Skeletal muscle satellite cell (primary cell): ENCODE measurements at regions not wholly inside any gene's neighbourhood (a gene's known extent, or its start where the extent isn't known, plus 50 kb on each side); places are given as distances from the start of the nearest gene placed in this dataset. TPM values are rescaled to one million over a fixed set of nuclear protein-coding genes. Genes with fewer than 3 reads are reported as not detected.

Source experiments
- H3K27me3 ChIP-seq: 2 replicates; pipeline ENCODE4 v1.7.0; 2013; ENCODE audit warnings: low read length; ENCODE audit not compliant: control insufficient read depth, insufficient read depth
- H3K36me3 ChIP-seq: 2 replicates; pipeline ENCODE4 v1.7.0; 2013; ENCODE audit warnings: mild to moderate bottlenecking, control low read depth, low read length; ENCODE audit not compliant: insufficient read depth
- H3K4me1 ChIP-seq: 2 replicates; pipeline ENCODE4 v1.7.0; 2013; ENCODE audit warnings: low read length; ENCODE audit not compliant: control insufficient read depth, insufficient read depth
- H3K4me2 ChIP-seq: 2 replicates; pipeline ENCODE4 v1.7.0; 2013; ENCODE audit warnings: mild to moderate bottlenecking, low read length
- H3K4me3 ChIP-seq: 2 replicates; pipeline ENCODE4 v1.7.0; 2013; ENCODE audit warnings: low read length
- H3K9ac ChIP-seq: 2 replicates; pipeline ENCODE4 v1.7.0; 2013; ENCODE audit warnings: mild to moderate bottlenecking, low read depth, low read length, moderate library complexity
- H3K9me3 ChIP-seq: replicated peaks from 2 replicates; pipeline ENCODE4 v1.7.0; 2013; ENCODE audit warnings: mild to moderate bottlenecking, control low read depth, low read length
- small RNA-seq: library from RNA; depleted of rRNA; stranded (forward); fragments of <200 nt; gene quantifications from one replicate; pipeline ENCODE3, GENCODE V24; 2012

DNA sequence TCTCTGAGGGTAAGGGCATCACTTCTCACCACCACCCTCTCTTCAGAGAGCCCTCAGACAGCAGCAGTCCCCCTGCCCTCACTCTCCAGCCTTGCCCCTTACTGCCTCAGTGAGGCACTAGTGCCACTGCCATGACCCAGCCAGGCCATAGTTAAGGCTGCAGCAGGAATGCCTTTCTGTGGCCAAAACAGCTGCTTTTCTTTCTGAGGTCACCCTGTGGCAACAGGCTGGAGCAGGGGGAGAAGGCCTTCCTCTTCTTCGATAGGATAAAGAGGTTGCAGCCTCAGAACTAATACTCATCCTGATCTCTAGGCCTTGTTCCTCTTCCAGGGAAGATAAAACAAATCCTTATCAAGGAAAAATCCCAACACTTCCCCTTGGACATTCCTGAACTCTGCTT lies 56.8 kb upstream of the ECI2 start:
- H3K9ac ChIP-seq: no peak overlapping the region

DNA sequence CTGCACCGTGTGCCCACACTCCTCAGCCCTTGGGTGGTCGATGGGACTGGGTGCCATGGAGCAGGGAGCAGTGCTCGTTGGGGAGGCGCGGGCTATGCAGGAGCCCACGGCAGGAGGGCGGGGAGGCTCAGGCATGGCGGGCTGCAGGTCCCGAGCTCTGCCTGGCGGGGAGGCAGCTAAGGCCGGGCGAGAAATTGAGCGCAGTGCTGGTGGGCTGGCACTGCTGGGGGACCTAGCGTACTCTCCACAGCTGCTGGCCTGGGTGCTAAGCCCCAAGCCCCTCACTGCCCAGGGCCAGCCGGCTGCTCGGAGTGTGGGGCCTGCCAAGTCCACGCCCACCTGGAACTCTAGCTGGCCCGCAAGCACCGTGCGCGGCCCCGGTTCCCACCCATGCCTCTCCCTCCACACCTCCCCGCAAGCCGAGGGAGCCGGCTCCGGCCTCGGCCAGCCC lies 55.9 kb upstream of the ECI2 start:
- no peaks in the 10 kb centered on the region for H3K36me3 ChIP-seq
- H3K9me3 ChIP-seq: no peaks in the 10 kb centered on the region
- no peak overlapping the region for H3K9ac ChIP-seq
- peaks cover 10% of the 10 kb centered on the region for H3K27me3 ChIP-seq
- H3K4me1 ChIP-seq: no peaks in the 10 kb centered on the region
- H3K4me2 ChIP-seq: no peak overlapping the region
- H3K4me3 ChIP-seq: no peak overlapping the region

More for the DNA sequence above, 56.8 kb upstream of the ECI2 start:
- Histone ChIP-seq H3K9me3 (no peaks in the 10 kb centered on the region), H3K4me3 (no peak overlapping the region), H3K27me3 (peaks cover 8% of the 10 kb centered on the region), H3K36me3 (no peaks in the 10 kb centered on the region), H3K4me1 (no peaks in the 10 kb centered on the region), H3K4me2 (no peak overlapping the region)

DNA sequence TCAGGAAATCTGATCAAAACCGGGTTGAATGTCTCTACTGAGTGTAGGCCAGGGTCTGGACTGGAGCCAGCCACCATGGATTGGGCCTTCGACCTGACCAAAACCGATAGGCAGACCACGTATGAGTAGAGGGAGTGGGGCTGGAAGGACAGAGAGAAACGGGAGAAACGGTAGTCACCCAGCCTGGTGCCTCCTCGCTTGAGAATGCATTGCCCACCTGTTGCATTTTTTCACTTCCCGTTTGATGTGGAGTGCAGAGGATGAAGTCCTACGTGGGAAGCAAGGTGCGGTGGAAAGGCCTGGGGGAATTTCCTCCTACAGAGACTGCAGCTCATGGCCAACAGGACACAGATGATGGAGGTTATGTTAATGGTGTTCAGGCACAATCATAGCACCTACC lies 53.9 kb upstream of the ECI2 start:
- Histone ChIP-seq H3K9me3 (no peaks in the 10 kb centered on the region), H3K4me2 (no peak overlapping the region), H3K36me3 (no peaks in the 10 kb centered on the region), H3K4me3 (no peak overlapping the region), H3K27me3 (peaks cover 10% of the 10 kb centered on the region), H3K4me1 (no peaks in the 10 kb centered on the region), H3K9ac (no peak overlapping the region)

- no peak overlapping the region for H3K9ac ChIP-seq
- H3K4me3 ChIP-seq: no peak overlapping the region
- no peaks in the 10 kb centered on the region for H3K4me1 ChIP-seq
Measured at GRCh38 chr6:4188801-4189200, 53.4 kb upstream of the ECI2 start.

GRCh38 chr6:4187480-4187879 lies 52.1 kb upstream of the ECI2 start:
- Histone ChIP-seq H3K9ac (no peak overlapping the region), H3K9me3 (no peaks in the 10 kb centered on the region), H3K4me2 (no peak overlapping the region), H3K36me3 (no peaks in the 10 kb centered on the region), H3K4me3 (no peak overlapping the region), H3K27me3 (peaks cover 10% of the 10 kb centered on the region), H3K4me1 (no peaks in the 10 kb centered on the region)

More at GRCh38 chr6:4188801-4189200, 53.4 kb upstream of the ECI2 start:
- H3K36me3 ChIP-seq: no peaks in the 10 kb centered on the region
- H3K9me3 ChIP-seq: no peaks in the 10 kb centered on the region
- H3K27me3 ChIP-seq: peaks cover 10% of the 10 kb centered on the region
- H3K4me2 ChIP-seq: no peak overlapping the region

DNA sequence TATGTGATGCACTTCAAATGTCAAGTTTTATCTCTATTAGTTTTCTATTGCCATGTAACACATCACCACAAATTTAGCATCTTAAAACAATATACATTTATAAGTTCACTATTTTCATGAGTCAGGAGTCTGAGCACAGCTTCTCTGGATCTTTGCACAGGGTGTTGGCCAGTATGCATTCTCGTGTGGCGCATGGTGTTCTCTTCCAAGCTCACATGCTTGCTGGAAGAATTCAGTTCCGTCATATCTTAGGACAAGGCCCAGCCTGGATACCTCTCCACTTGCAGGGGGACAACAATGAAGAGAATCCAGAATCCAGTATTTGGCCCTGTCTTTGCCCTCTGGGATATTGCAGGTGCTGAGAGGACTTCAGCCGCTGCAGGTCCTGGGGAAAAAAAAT lies 51.0 kb upstream of the ECI2 start:
- no peaks in the 10 kb centered on the region for H3K9me3 ChIP-seq
- H3K27me3 ChIP-seq: peaks cover 12% of the 10 kb centered on the region
- H3K9ac ChIP-seq: no peak overlapping the region
- H3K4me3 ChIP-seq: no peak overlapping the region
- H3K4me2 ChIP-seq: no peak overlapping the region
- H3K36me3 ChIP-seq: no peaks in the 10 kb centered on the region
- H3K4me1 ChIP-seq: no peaks in the 10 kb centered on the region

- Histone ChIP-seq H3K36me3 (no peaks in the 10 kb centered on the region), H3K9ac (no peak overlapping the region), H3K4me1 (no peaks in the 10 kb centered on the region), H3K27me3 (peaks cover 14% of the 10 kb centered on the region), H3K9me3 (no peaks in the 10 kb centered on the region), H3K4me3 (no peak overlapping the region), H3K4me2 (no peak overlapping the region)
Measured at GRCh38 chr6:4185846-4186245, 50.5 kb upstream of the ECI2 start.

DNA sequence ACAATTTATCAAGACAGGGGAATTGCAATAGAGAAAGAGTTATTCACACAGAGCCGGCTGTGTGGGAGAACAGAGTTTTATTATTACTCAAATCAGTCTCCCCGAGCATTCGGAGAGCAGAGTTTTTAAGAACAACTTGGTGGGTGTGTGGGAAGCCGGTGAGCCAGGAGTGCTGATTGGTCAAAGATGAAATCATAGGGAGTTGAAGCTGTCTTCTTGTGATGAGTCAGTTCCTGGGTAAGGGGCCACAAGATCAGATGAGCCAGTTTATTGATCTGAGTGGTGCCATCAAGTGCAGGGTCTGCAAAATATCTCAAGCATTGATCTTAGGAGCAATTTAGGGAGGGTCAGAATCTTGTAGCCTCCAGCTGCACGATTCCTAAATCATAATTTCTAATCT lies 50.0 kb upstream of the ECI2 start:
- H3K4me2 ChIP-seq: no peak overlapping the region
- no peaks in the 10 kb centered on the region for H3K4me1 ChIP-seq
- H3K4me3 ChIP-seq: no peak overlapping the region
- no peaks in the 10 kb centered on the region for H3K36me3 ChIP-seq
- peaks cover 17% of the 10 kb centered on the region for H3K27me3 ChIP-seq
- H3K9me3 ChIP-seq: no peaks in the 10 kb centered on the region
- H3K9ac ChIP-seq: no peak overlapping the region

Small RNAs in the stretch of these regions (small RNA-seq; reads per million reads assigned to genes)
- gene AL133393.1 (not detected), gene RNA5SP202 (0.77 reads per million, percentile 14 among the genes with 10 or more reads in this experiment)
